BJ (cell line): ENCODE measurements at regions not wholly inside any gene's neighbourhood (a gene's known extent, or its start where the extent isn't known, plus 50 kb on each side); places are given as distances from the start of the nearest gene placed in this dataset.
"Not testable (repeated sequence)": the region's sequence is repeated elsewhere in the genome, so short reads cannot be mapped to it uniquely, and the experiment has no call there.

Source experiments
- CTCF ChIA-PET: fragments of 350-600 bp; formaldehyde crosslinking; extraction: SDS; loops from one replicate; lab custom pipeline; 2021; ENCODE audit warnings: antibody characterized with exemption, inconsistent platforms; lab: Yijun Ruan, JAX
- POLR2A ChIA-PET: fragments of 300-600 bp; sonication (Branson Sonifier 250); formaldehyde crosslinking; extraction: SDS; loops from one replicate; lab custom pipeline; 2021; ENCODE audit warnings: antibody characterized with exemption; lab: Charles Lee
- DNase-seq: peaks from one replicate; pipeline ENCODE4 v3.0.0-alpha.2; 2011; ENCODE audit warnings: low read depth
- H3K27me3 ChIP-seq: 2 replicates; pipeline ENCODE4 v1.6.0; 2011; ENCODE audit warnings: low read length; ENCODE audit not compliant: control insufficient read depth, insufficient read depth
- H3K36me3 ChIP-seq: 2 replicates; pipeline ENCODE4 v1.5.1; 2011; ENCODE audit warnings: low read length; ENCODE audit not compliant: control insufficient read depth, insufficient read depth
- H3K4me3 ChIP-seq: 2 replicates; pipeline ENCODE4 v1.5.1; 2011; ENCODE audit warnings: low read depth, mild to moderate bottlenecking, control low read depth, low read length
- TF ChIP-seq, protein P1 (sequence below): IDR thresholded peaks from 2 replicates; pipeline ENCODE4 v1.5.1; 2011; ENCODE audit warnings: low read depth, mild to moderate bottlenecking, control low read depth, inconsistent platforms, low read length, moderate library complexity; ENCODE audit not compliant: insufficient read depth

DNA sequence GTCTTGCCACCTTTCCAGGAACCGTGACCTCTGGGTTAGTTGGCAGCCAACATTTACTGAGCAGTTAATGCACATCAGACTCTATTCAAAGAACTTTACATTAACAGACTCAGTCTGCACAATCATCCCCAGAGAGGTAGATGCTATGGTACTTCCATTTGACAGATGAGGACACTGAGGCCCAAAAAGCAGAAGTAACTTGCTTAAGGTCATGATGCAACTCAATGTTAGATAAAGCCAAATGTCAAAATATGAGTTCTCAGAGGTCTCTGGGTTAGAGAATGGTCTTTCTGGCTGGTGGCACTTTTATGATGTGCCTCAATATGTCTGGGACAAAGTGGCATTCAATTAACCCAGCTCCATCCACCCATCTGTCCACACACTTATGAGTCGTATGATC, 450.0 kb downstream of the MIAT start:
- Histone ChIP-seq H3K27me3 (peaks cover 15% of the 10 kb centered on the region), H3K36me3 (no peaks in the 10 kb centered on the region), H3K4me3 (no peak overlapping the region)
- ChIA-PET CTCF (interaction anchor here (0.7 to 1.4 kb wide), 3 partner anchors 8 to 137 kb away, joined by 3 to 4 read pairs (median 3); no protein-coding TSS in a partner anchor), POLR2A (no interaction called here)
- TF ChIP-seq, protein P1, sequence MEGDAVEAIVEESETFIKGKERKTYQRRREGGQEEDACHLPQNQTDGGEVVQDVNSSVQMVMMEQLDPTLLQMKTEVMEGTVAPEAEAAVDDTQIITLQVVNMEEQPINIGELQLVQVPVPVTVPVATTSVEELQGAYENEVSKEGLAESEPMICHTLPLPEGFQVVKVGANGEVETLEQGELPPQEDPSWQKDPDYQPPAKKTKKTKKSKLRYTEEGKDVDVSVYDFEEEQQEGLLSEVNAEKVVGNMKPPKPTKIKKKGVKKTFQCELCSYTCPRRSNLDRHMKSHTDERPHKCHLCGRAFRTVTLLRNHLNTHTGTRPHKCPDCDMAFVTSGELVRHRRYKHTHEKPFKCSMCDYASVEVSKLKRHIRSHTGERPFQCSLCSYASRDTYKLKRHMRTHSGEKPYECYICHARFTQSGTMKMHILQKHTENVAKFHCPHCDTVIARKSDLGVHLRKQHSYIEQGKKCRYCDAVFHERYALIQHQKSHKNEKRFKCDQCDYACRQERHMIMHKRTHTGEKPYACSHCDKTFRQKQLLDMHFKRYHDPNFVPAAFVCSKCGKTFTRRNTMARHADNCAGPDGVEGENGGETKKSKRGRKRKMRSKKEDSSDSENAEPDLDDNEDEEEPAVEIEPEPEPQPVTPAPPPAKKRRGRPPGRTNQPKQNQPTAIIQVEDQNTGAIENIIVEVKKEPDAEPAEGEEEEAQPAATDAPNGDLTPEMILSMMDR, result no peak
- no peak for DNase-seq

DNA sequence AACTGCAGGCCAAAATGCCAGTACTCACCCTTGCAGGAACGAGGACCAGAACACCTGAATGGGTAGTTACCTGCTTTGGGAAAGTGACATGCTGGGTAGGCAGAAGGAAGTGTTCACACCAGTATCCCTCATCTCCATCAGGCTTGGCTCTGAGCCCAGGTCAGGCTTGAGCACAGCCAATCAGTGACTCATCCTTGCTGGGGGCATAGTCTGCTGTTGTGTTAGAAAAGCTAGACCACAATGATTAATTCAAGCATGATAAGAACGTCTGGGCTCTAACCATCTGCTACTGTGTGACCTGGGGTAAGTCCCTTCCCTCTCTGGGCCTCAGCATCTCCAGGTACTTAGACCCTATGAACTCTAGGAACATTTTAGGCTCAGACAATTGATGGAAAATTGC, 450.4 kb downstream of the MIAT start:
- H3K36me3 ChIP-seq, result no peaks in the 10 kb centered on the region
- H3K4me3 ChIP-seq, result no peak overlapping the region
- CTCF ChIA-PET, result interaction anchor here (0.7 to 1.1 kb wide), 2 partner anchors 9 to 136 kb away, joined by 3 to 4 read pairs; no protein-coding TSS in a partner anchor
- POLR2A ChIA-PET, result no interaction called here
- peak; percentile 75 for DNase-seq
- peaks cover 12% of the 10 kb centered on the region for H3K27me3 ChIP-seq
- TF ChIP-seq, protein P1, result no peak

DNA sequence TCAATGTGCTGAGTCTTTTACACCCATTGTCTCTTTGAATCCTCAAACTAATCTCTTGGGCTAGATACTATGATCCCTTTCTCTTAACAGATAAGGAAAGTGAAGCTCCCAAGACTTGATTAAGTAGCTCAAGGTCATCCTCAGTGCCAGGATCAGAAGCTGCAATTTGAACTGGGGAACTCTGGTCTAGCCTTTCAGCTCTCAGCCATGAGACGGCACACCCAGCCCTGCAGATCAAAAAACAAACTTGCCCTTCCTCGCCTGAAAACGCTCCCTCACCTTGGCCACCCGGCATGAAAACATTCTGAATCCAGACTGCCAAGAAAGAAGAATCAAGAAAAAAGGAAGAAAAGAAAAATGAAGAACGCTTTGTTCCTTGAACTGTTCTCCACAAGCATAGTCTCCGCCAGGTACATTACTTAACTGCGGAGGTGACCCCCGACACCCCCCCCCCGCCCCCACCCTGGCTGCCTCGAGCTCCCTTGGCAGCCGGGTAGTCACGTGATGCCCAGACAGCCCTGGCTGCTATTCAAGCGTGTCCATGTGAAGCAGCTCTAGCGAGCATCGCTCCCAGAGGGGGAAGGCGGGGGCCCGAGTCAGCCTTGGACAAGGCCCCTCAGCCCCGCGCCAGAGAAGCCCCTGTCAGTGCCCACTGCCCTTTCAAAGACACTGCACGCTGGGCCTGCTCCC, 451.2 kb downstream of the MIAT start:
- TF ChIP-seq, protein P1, result no peak
- peaks cover 8% of the 10 kb centered on the region for H3K27me3 ChIP-seq
- DNase-seq, result no peak
- no peaks in the 10 kb centered on the region for H3K36me3 ChIP-seq
- ChIA-PET CTCF (no interaction called here), POLR2A (no interaction called here)
- no peak overlapping the region for H3K4me3 ChIP-seq

DNA sequence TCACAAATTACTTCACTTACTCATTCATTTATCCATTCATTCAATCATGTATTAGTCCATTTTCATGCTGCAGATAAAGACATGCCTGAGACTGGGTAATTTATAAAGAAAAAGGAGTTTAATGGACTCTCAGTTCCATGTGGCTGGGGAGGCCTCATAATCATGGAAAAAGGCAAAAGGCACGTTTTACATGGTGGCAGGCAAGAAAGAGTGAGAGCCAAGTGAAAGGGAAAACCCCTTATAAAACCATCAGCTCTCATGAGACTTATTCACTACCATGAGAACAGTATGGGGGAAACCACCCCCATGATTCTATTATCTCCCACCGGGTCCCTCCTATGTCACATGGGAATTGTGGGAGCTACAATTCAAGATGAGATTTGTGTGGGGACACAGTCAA, 452.0 kb downstream of the MIAT start:
- H3K4me3 ChIP-seq, CTCF ChIA-PET, H3K36me3 ChIP-seq, POLR2A ChIA-PET, H3K27me3 ChIP-seq, DNase-seq: not testable (repeated sequence)

DNA sequence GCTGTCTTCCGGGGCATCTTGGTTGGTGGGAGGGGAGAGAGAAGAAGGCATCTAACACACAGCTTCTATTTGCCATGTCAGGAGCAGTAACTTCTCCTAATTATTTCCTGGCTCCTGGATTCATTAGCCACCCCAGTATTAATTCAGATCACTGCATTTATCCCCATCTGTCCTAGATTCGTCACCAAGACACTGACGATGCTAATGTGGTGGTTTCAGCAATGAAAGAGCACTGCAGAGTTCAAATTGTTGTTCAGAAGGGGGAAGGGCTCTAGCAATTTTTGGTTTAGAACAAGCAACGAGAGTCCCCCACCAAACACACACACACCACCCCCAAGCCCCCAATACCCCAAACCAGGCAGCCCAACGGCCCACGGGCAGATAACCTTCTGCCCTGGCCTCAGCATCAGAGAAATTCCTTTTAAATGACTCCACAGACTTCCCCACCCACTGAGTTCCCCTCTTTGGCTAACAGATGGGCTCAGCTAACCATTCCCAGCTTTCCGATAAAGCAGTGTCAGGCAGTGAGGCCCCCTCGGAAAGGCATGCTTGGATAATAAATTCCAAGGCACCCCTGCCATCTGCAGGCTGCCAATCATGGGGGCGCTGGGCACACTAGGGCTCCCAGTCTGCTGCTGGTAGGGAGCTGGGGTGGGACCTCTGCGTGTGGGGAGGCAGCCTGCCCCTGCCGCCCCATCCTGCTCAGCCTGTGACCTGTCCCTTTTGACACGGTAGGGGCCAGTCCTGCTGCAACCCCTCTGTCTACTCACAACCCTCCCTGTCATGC, 453.5 kb downstream of the MIAT start:
- TF ChIP-seq, protein P1, result no peak
- no peaks in the 10 kb centered on the region for H3K36me3 ChIP-seq
- CTCF ChIA-PET, result interaction anchor here (1.4 kb wide), 1 partner anchor 9 kb away, joined by 3 read pairs; no protein-coding TSS in a partner anchor
- H3K4me3 ChIP-seq, result no peak overlapping the region
- H3K27me3 ChIP-seq, result peaks cover 4% of the 10 kb centered on the region
- POLR2A ChIA-PET, result no interaction called here
- DNase-seq, result no peak
